Cardiac septum (tissue), 1 donor: ENCODE measurements at regions not wholly inside any gene's neighbourhood (a gene's known extent, or its start where the extent isn't known, plus 50 kb on each side); places are given as distances from the start of the nearest gene placed in this dataset.

ENCODE experiments used
- DNase-seq: peaks from one replicate; pipeline ENCODE4 v3.0.0-alpha.2; 2020; ENCODE audit warnings: low spot score
- intact Hi-C: fragments of 100-400 bp; cut with DNase I; formaldehyde crosslinking; loops from one replicate; pipeline ENCODE4 v1.14.0; 2022
- donor health status: DM: no; HTN: no; CAD: no.

GRCh38 chr7:142364551-142364950 is 106.7 kb upstream of the PRSS58 start:
- DNase-seq, result no peak
- intact Hi-C loops, result no loop called here

- intact Hi-C loops, result no loop called here
- no peak for DNase-seq
Measured at GRCh38 chr7:142362349-142362748, 104.5 kb upstream of the PRSS58 start.

GRCh38 chr7:142359694-142360279 is 101.9 kb upstream of the PRSS58 start:
- intact Hi-C loops, result no loop called here

GRCh38 chr7:142357953-142358520 is 100.2 kb upstream of the PRSS58 start:
- no peak for DNase-seq
- intact Hi-C loops, result no loop called here

More at GRCh38 chr7:142359694-142360279, 101.9 kb upstream of the PRSS58 start:
- no peak for DNase-seq

- intact Hi-C loops, result no loop called here
- no peak for DNase-seq
Measured at GRCh38 chr7:142356166-142356565, 98.3 kb upstream of the PRSS58 start.

GRCh38 chr7:142355328-142355727 is 97.5 kb upstream of the PRSS58 start:
- no peak for DNase-seq
- intact Hi-C loops, result no loop called here

- intact Hi-C loops, result no loop called here
- DNase-seq, result no peak
Measured at GRCh38 chr7:142353147-142354060, 95.5 kb upstream of the PRSS58 start.

GRCh38 chr7:142352543-142352942 is 94.7 kb upstream of the PRSS58 start:
- intact Hi-C loops, result no loop called here
- DNase-seq, result no peak

GRCh38 chr7:142351145-142351544 is 93.3 kb upstream of the PRSS58 start:
- no peak for DNase-seq
- intact Hi-C loops, result no loop called here

GRCh38 chr7:142349670-142350405 is 92.0 kb upstream of the PRSS58 start:
- intact Hi-C loops, result no loop called here
- DNase-seq, result no peak

- intact Hi-C loops, result no loop called here
- DNase-seq, result no peak
Measured at GRCh38 chr7:142348921-142349405, 91.1 kb upstream of the PRSS58 start.

GRCh38 chr7:142348100-142348499 is 90.2 kb upstream of the PRSS58 start:
- DNase-seq, result no peak
- intact Hi-C loops, result no loop called here

- intact Hi-C loops, result no loop called here
- DNase-seq, result no peak
Measured at GRCh38 chr7:142347091-142347490, 89.2 kb upstream of the PRSS58 start.

- no peak for DNase-seq
- intact Hi-C loops, result loop anchor here (2.0 kb wide), 1 partner anchor 37 kb away; no protein-coding TSS in a partner anchor
Measured at GRCh38 chr7:142345811-142346210, 88.0 kb upstream of the PRSS58 start.

- DNase-seq, result no peak
- intact Hi-C loops, result no loop called here
Measured at GRCh38 chr7:142338633-142339501, 81.0 kb upstream of the PRSS58 start.

GRCh38 chr7:142337054-142338001 is 79.5 kb upstream of the PRSS58 start:
- intact Hi-C loops, result no loop called here

GRCh38 chr7:142334806-142335205 is 76.9 kb upstream of the PRSS58 start:
- DNase-seq, result no peak
- intact Hi-C loops, result no loop called here

More at GRCh38 chr7:142337054-142338001, 79.5 kb upstream of the PRSS58 start:
- DNase-seq, result no peak

GRCh38 chr7:142334236-142334635 is 76.4 kb upstream of the PRSS58 start:
- no peak for DNase-seq
- intact Hi-C loops, result no loop called here
